ENCODE measurements at regions not wholly inside any gene's neighbourhood (a gene's known extent, or its start where the extent isn't known, plus 50 kb on each side); places are given as distances from the start of the nearest gene placed in this dataset.

DNA sequence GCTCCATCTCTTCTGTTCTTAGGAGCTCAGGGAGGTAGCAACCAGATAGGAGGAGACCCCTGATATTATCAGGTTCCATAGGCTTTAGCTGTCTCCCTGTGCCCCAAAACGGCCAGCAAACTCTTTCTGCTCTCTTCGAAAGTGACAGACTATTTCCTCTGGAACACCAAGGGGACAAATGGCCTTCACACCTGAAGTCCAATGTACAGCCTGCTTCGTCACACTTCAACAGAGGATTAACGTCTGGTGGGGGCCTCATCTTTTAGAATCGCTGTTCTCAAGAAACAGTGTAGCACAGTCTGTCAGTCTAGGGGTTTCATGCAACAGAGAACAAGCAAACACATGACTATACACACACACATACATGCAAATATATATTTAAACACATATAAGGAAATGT lies 152.4 kb upstream of the SETMAR start:
- TF ChIP-seq POLR2A (IDR thresholded peaks at IDR 0.05), result no peak
- TF ChIP-seq, protein P1, sequence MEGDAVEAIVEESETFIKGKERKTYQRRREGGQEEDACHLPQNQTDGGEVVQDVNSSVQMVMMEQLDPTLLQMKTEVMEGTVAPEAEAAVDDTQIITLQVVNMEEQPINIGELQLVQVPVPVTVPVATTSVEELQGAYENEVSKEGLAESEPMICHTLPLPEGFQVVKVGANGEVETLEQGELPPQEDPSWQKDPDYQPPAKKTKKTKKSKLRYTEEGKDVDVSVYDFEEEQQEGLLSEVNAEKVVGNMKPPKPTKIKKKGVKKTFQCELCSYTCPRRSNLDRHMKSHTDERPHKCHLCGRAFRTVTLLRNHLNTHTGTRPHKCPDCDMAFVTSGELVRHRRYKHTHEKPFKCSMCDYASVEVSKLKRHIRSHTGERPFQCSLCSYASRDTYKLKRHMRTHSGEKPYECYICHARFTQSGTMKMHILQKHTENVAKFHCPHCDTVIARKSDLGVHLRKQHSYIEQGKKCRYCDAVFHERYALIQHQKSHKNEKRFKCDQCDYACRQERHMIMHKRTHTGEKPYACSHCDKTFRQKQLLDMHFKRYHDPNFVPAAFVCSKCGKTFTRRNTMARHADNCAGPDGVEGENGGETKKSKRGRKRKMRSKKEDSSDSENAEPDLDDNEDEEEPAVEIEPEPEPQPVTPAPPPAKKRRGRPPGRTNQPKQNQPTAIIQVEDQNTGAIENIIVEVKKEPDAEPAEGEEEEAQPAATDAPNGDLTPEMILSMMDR (IDR thresholded peaks at IDR 0.05), result no peak

Measured in heart left ventricle (tissue), 13 donors.